ENCODE measurements at regions not wholly inside any gene's neighbourhood (a gene's known extent, or its start where the extent isn't known, plus 50 kb on each side); places are given as distances from the start of the nearest gene placed in this dataset.

DNA sequence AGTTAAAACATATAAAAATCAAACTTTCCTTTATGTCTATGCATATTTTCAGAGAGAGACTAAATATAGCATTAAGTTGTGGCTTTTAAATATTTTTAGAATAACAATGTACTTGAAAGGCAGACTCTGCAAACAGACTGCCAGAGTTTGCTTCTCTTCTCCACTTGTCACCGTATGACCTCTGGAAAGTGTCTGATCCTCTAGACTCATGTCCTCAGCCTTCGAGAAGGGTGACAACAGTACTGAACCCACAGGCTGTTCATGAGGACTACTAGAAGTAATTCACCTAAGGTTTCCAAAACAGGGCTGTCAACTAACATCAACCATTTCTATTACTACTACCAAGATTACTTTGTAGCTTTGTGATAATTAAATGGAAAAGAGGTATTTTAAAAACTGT lies 167.7 kb upstream of the TBCA start:
- Histone ChIP-seq H3K27me3 (peaks cover 9% of the 10 kb centered on the region), H3K9me3 (ENCODE audit: low read depth) (no peaks in the 10 kb centered on the region), H3K4me1 (ENCODE audit: low read depth) (peaks cover 8% of the 10 kb centered on the region), H3K4me3 (no peak overlapping the region), H3K27ac (peak overlapping the region; percentile 12), H3K36me3 (no peaks in the 10 kb centered on the region)
- peak in 1 of 2 donors; percentile 32 for DNase-seq (ENCODE audit: low read depth in 1 of 2, low spot score in 1 of 2)
- TF ChIP-seq, protein P1, sequence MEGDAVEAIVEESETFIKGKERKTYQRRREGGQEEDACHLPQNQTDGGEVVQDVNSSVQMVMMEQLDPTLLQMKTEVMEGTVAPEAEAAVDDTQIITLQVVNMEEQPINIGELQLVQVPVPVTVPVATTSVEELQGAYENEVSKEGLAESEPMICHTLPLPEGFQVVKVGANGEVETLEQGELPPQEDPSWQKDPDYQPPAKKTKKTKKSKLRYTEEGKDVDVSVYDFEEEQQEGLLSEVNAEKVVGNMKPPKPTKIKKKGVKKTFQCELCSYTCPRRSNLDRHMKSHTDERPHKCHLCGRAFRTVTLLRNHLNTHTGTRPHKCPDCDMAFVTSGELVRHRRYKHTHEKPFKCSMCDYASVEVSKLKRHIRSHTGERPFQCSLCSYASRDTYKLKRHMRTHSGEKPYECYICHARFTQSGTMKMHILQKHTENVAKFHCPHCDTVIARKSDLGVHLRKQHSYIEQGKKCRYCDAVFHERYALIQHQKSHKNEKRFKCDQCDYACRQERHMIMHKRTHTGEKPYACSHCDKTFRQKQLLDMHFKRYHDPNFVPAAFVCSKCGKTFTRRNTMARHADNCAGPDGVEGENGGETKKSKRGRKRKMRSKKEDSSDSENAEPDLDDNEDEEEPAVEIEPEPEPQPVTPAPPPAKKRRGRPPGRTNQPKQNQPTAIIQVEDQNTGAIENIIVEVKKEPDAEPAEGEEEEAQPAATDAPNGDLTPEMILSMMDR (IDR thresholded peaks at IDR 0.05; ENCODE audit: low read depth, low read length): no peak

DNA sequence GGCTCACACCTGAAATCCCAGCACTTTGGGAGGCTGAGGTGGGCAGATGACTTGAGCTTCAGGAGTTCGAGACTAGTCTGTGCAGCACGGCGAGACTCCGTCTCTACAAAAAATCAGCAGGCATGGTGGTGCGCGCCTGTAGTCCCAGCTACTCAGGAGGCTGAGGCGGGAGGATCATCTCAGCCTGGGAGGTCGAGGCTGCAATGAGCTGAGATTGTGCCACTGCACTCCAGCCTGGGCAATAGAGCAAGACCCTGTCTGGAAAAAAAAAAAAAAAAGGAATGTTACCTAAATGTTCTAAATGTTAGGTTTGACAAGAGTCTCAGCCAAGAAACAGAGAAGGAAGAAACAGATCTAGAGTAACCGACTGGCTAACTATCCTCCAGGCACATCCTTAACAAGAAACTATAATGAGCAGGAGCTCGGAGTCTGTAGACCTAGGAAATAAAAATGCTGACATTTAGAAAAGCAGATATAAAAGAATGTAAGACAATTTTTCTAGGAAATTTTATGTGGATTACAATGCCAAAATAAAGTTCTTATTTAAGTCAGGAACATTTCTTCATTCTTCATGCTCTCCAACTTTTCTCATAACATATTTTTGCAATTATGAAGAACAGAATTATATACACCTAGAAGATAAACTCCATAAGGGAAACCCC lies 166.6 kb upstream of the TBCA start:
- Histone ChIP-seq H3K36me3 (no peaks in the 10 kb centered on the region), H3K9me3 (ENCODE audit: low read depth) (no peaks in the 10 kb centered on the region), H3K4me3 (no peak overlapping the region), H3K27me3 (peaks cover 15% of the 10 kb centered on the region), H3K27ac (no peak overlapping the region), H3K4me1 (ENCODE audit: low read depth) (peaks cover 8% of the 10 kb centered on the region)
- DNase-seq (ENCODE audit: low read depth in 1 of 2, low spot score in 1 of 2): no peak
- TF ChIP-seq, protein P1 (IDR thresholded peaks at IDR 0.05; ENCODE audit: low read depth, low read length): no peak

GRCh38 chr5:77937015-77937908 lies 161.1 kb upstream of the TBCA start:
- H3K27ac ChIP-seq: no peak overlapping the region
- H3K36me3 ChIP-seq: no peaks in the 10 kb centered on the region
- no peak for DNase-seq (ENCODE audit: low read depth in 1 of 2, low spot score in 1 of 2)
- no peaks in the 10 kb centered on the region for H3K9me3 ChIP-seq (ENCODE audit: low read depth)
- H3K27me3 ChIP-seq: peaks cover 6% of the 10 kb centered on the region
- no peak overlapping the region for H3K4me3 ChIP-seq
- TF ChIP-seq, protein P1 (IDR thresholded peaks at IDR 0.05; ENCODE audit: low read depth, low read length): no peak
- peaks cover 4% of the 10 kb centered on the region for H3K4me1 ChIP-seq (ENCODE audit: low read depth)

DNA sequence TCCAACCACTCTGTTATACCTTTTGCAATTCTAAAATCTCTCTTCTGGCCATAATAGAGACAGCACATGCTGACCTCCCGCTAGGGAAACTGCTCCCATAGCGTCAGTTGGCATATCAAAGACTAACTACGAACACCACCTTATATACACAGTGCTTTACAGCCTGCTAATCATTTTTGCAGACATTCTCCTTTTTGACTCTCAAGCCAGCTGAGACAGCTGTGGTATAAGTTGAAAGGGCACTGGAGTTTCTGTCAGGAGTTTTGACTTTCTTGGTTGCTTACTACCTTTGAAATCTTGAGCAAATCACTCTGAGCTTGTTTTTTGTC lies 160.2 kb upstream of the TBCA start:
- H3K36me3 ChIP-seq: no peaks in the 10 kb centered on the region
- no peaks in the 10 kb centered on the region for H3K9me3 ChIP-seq (ENCODE audit: low read depth)
- TF ChIP-seq, protein P1 (IDR thresholded peaks at IDR 0.05; ENCODE audit: low read depth, low read length): no peak
- H3K4me3 ChIP-seq: no peak overlapping the region
- H3K4me1 ChIP-seq (ENCODE audit: low read depth): peaks cover 4% of the 10 kb centered on the region
- peaks cover 6% of the 10 kb centered on the region for H3K27me3 ChIP-seq
- no peak for DNase-seq (ENCODE audit: low read depth in 1 of 2, low spot score in 1 of 2)
- H3K27ac ChIP-seq: no peak overlapping the region

DNA sequence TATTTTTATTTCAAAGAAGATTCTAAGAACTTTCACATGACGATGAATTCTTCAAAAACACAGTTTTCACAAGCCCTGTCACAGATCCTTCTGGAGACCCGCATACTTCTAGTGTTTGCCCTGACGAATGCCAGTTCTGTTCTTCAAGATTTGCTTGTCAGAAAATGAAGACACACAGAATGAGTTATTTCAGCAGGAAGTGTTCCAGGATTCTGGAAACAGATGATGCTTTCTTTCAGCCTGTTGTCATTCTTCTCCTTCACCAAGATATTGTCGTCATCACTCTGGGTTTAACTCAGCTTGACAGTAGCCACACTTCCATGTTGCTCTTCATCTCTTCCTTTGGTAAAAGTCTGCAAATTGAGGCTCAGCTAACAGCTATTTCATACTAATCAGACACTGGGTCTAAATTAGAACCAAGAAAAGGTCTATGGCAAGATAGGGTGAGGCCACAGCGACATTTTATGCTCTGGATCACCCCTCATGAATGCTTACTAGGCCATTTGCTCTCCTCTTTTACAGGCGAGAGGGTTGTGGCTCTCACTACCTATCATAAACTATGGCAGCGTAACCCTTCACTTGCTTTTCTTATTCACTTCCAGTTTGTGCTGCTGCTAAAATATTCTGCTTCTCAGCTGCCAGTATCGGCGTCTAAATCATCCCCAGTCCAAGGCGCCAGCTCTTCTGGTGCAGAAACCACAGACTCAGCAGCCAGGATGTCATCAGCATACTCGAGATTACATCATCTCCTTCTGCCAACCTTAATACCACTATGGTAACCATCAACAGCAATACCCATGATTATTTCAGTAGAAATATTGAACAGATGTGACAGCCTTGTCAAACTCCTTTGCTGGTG lies 159.6 kb upstream of the TBCA start:
- no peak overlapping the region for H3K27ac ChIP-seq
- H3K4me1 ChIP-seq (ENCODE audit: low read depth): peaks cover 4% of the 10 kb centered on the region
- TF ChIP-seq, protein P1 (IDR thresholded peaks at IDR 0.05; ENCODE audit: low read depth, low read length): no peak
- peaks cover 6% of the 10 kb centered on the region for H3K27me3 ChIP-seq
- no peaks in the 10 kb centered on the region for H3K9me3 ChIP-seq (ENCODE audit: low read depth)
- no peaks in the 10 kb centered on the region for H3K36me3 ChIP-seq
- no peak overlapping the region for H3K4me3 ChIP-seq
- peak in 1 of 2 donors; percentile 50 for DNase-seq (ENCODE audit: low read depth in 1 of 2, low spot score in 1 of 2)

Measured in cardiac muscle cell (in vitro differentiated cells and primary cell).